D721Med (cell line): ENCODE measurements at regions not wholly inside any gene's neighbourhood (a gene's known extent, or its start where the extent isn't known, plus 50 kb on each side); places are given as distances from the start of the nearest gene placed in this dataset.

ENCODE experiments used
- DNase-seq: peaks from one replicate; pipeline ENCODE4 v3.0.0; 2011; ENCODE audit warnings: low spot score; ENCODE audit not compliant: insufficient read length
- FAIRE-seq: peaks from 2 replicates; lab custom pipeline; 2011; peaks lifted over from hg19 to GRCh38; lab: Jason Lieb, UNC
- TF ChIP-seq, protein P1 (sequence below): IDR thresholded peaks from 2 replicates; pipeline ENCODE4 v1.5.1; 2012; ENCODE audit warnings: mild to moderate bottlenecking, control low read depth; ENCODE audit not compliant: insufficient read depth; ENCODE audit errors: missing control alignments

DNA sequence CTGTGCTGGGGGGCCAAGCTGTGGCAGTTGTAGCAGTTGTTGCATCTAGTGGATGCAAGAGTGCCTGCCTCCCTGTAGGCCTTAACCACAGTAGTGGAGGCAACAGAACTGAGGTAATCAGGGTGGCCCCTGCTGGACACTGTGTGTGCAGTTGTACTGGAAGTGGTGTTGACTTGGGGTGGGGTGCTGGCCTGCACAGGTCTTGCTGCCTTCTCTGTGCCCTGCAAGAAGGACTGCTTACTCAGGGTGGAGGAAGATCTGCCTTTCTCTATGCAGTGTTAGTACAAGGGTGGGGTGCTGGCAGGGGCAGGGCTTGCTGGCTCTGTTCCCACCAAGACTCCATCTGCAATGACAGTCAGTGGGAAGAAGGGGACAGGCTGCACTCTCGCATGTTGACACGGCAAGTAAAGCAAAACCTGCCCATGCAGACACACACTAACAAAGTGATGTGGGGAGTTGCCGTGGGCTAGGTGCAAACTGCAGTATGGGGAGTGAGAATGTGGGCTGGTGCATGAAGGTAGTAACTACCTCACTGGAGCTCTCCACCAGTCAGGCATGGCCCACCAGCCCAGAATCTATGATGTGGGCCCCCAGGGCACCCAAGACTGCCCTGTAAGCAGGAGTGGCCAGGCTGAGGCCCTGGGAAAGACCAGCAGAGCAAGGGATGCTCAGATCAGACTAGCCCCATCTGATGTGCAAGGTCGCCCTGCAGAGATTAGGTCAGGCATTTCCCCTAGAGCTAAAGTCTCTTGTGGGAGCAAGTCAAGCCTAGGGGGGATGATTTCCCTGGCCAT is 594.9 kb downstream of the TECRL start:
- DNase-seq (no peak), FAIRE-seq (no peak)
- TF ChIP-seq, protein P1, sequence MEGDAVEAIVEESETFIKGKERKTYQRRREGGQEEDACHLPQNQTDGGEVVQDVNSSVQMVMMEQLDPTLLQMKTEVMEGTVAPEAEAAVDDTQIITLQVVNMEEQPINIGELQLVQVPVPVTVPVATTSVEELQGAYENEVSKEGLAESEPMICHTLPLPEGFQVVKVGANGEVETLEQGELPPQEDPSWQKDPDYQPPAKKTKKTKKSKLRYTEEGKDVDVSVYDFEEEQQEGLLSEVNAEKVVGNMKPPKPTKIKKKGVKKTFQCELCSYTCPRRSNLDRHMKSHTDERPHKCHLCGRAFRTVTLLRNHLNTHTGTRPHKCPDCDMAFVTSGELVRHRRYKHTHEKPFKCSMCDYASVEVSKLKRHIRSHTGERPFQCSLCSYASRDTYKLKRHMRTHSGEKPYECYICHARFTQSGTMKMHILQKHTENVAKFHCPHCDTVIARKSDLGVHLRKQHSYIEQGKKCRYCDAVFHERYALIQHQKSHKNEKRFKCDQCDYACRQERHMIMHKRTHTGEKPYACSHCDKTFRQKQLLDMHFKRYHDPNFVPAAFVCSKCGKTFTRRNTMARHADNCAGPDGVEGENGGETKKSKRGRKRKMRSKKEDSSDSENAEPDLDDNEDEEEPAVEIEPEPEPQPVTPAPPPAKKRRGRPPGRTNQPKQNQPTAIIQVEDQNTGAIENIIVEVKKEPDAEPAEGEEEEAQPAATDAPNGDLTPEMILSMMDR: no peak

DNA sequence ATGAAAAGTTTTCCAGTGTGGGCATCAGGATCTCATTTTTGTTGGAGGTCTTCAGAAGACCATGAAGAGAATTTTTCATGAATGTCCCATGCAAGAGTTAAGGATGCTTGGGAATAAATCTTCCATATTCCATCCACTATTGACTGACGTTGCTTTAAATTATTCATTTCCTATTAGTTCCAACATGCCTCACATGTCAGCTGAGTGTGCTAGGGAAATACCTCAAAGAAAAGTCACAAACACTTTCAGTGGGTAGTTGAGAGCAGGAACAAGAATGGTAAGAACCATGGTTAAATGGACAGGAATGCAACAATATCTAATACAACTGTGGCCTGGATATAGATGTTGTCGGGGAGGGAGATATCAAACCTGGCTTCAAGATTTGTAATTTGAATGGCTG is 610.1 kb downstream of the TECRL start:
- no peak for FAIRE-seq
- DNase-seq: no peak
- TF ChIP-seq, protein P1: no peak

DNA sequence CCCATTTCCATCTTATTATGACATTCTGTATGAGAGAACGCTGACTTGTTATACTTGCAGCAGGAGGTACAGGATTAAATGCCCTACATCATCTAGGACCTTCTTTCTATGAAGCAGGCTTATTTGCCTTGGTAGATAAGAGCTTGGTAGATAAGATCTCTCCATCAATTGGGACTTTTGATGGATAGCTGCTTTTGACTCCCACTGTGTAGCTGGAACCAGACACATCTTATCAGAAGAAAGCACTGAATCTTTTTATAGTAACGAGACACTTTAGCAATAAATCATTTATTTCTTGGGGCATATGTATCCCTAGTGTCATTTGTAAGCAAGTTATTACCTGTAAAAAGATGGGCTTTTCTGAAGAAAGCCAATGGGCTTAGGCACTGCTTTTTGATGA is 613.9 kb downstream of the TECRL start:
- FAIRE-seq: no peak
- no peak for DNase-seq

DNA sequence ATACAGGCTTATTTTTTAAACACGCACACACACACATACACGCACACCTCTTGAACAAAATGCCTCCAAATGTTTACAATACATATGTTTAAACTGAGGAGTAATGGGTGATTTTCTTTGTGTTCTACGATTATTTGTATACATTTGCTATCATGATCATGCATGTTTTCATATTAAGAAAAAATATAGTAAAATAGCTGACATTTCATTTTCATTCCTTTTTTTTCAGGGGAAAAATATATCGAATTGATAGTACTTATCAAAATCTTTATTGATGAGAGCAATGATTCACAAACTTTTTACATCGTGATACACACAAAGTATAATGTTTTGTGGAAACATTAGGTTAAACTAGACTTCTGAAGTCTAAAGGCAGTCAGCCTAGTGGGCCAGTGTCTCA is 618.9 kb downstream of the TECRL start:
- DNase-seq: no peak
- TF ChIP-seq, protein P1: no peak
- no peak for FAIRE-seq

More for the DNA sequence above, 613.9 kb downstream of the TECRL start:
- TF ChIP-seq, protein P1: no peak

DNA sequence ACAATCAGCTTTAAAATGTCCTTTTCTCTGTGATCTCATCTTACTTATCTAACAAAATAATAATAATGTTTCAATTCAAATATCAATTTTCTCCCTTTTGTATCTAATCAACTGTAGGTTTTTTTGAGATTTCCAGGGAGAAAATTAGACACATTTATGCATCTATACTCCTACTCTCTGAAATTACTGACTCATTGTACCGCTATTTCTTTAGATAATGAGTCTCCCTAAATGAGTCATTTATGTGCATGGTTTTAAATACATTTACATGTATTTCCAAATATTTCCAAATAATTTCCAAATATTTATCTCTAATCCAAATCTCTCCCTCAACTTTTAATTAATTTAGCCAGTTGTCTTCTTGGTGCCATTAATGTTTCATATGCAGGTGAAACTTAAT is 621.0 kb downstream of the TECRL start:
- FAIRE-seq: no peak
- DNase-seq: no peak
- TF ChIP-seq, protein P1: no peak

DNA sequence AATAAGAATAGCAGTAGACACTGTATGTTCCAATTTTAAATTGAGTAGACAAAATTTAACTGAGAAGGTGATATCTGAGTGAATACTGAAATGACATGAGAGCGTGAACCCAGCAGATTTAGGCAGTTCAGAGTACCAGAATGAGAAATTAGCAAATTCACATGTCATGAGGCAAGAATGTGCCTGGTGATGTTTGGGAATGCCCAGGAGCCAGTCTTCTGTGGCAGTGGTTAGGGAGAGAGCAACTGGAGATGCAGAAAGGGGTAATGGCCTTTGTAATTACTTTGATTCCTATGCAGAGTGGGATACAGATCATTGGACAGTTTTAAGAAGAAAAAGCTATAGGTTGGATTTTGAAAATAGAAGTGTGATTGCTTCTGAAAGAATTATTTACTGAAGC is 621.9 kb downstream of the TECRL start:
- no peak for DNase-seq
- FAIRE-seq: no peak
- TF ChIP-seq, protein P1: no peak

DNA sequence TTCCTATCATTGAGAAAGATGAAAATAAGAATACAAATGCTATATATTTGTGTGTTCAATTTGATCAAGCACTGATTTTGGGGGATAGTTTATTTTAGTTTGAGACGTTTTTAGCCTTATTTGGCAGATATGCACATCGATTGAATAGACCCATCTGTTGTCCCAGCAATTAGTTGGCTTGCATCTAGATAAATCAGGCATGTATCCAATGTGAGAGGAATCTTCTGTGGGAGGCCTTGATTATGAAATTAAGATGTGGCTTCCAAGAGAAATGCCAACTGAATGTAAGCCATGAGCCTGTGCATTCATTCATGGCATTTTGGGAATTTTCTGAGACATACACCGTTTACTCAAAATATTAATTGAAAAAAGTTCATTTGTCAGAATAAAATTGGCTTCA is 623.1 kb downstream of the TECRL start:
- no peak for DNase-seq
- FAIRE-seq: no peak
- TF ChIP-seq, protein P1: no peak
